Body of pancreas (tissue), 4 donors: ENCODE measurements at regions not wholly inside any gene's neighbourhood (a gene's known extent, or its start where the extent isn't known, plus 50 kb on each side); places are given as distances from the start of the nearest gene placed in this dataset.

Experiments
- ATAC-seq: fragments of 150-250 bp; one replicate; pipeline ENCODE4 v1.9.1; 2016
- DNase-seq, 4 donors: peaks; one replicate each; pipeline ENCODE4 v3.0.0-alpha.2; 2019
- H3K27ac ChIP-seq, 4 donors: fragments of 200-600 bp; sonication (generic); 1 replicate in 3 of 4; 2 replicates in 1 of 4; pipeline versions ENCODE4 v1.5.1 to v1.6.1; 2016 to 2019; ENCODE audit warnings: mild to moderate bottlenecking in 1 of 4, mixed read lengths in 1 of 4, moderate library complexity in 1 of 4
- H3K27me3 ChIP-seq, 2 donors: fragments of 200-600 bp; sonication (generic); one replicate each; pipeline ENCODE4 v1.6.0; 2016; ENCODE audit warnings: mild to moderate bottlenecking in 1 of 2
- H3K36me3 ChIP-seq, 2 donors: fragments of 200-600 bp; sonication (generic); replicated peaks in 1 of 2; 2 replicates each; pipeline ENCODE4 v1.5.1; 2016; ENCODE audit warnings: low read depth in 2 of 2; ENCODE audit not compliant: insufficient read depth in 1 of 2
- H3K4me1 ChIP-seq: fragments of 200-600 bp; sonication (generic); one replicate; pipeline ENCODE4 v1.6.0; 2016
- H3K4me3 ChIP-seq, 2 donors: fragments of 200-600 bp; sonication (generic); 1 replicate in 1 of 2; 2 replicates in 1 of 2; pipeline ENCODE4 v1.5.1; 2016 to 2019
- H3K9me3 ChIP-seq, 3 donors: fragments of 200-600 bp; sonication (generic); 1 replicate in 2 of 3; 2 replicates in 1 of 3; pipeline ENCODE4 v1.5.1; 2016
- POLR2A ChIP-seq, 3 donors: fragments of 450-650 bp; IDR thresholded peaks; one replicate each; pipeline ENCODE4 v1.6.1; 2016; ENCODE audit warnings: antibody characterized with exemption in 3 of 3, mild to moderate bottlenecking in 2 of 3
- WGBS, 2 donors: methylation state at CpG; one replicate each; pipeline ENCODE4 v1.1.5; 2017; 5-methylcytosine and 5-hydroxymethylcytosine counted together
- intact Hi-C: fragments of 100-400 bp; cut with DNase I; formaldehyde crosslinking; loops from one replicate; pipeline ENCODE4 v1.15.1; 2023
- TF ChIP-seq, protein P1 (sequence below), 7 experiments: fragments of 450-650 bp in 4 of 7; fragments of 200-600 bp in 3 of 7; sonication (generic) in 3 of 7; IDR thresholded peaks; one replicate each; pipeline ENCODE4 v1.5.1; 2016 to 2019; ENCODE audit warnings: antibody characterized with exemption in 7 of 7

DNA sequence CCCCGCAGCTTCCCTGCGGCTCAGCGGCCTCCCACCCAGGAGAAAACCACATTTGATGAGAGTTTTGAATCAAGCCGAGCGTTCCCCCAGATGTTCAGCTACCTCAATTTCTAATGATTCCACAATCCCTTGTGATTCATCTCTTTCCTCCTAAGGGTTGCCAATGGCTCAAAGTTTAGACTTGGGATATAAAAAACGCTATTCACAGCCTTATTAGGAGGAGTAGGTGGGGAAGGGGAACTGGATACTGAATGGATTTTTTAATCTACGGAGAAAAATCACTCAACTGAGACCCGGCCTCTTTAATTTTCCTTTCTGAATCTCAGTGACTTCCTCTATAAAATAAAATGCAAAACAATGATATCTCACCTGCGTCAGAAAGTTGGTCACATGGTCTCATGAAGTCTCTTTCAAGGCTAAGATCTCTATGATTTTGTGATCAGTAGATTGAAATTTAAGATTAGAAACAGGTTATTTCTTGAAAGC is 192.6 kb upstream of the TCF4 start:
- Histone ChIP-seq H3K36me3 (no peaks in the 10 kb centered on the region), H3K27ac (peak overlapping the region in 1 of 4 donors; percentile 5), H3K9me3 (no peaks in the 10 kb centered on the region), H3K27me3 (peaks cover 0 to 16% of the 10 kb centered on the region in 2 donors), H3K4me1 (peaks cover 17% of the 10 kb centered on the region), H3K4me3 (peak overlapping the region in 1 of 2 donors; percentile 24)
- no peak for TF ChIP-seq POLR2A (IDR thresholded peaks at IDR 0.05)
- TF ChIP-seq, protein P1, sequence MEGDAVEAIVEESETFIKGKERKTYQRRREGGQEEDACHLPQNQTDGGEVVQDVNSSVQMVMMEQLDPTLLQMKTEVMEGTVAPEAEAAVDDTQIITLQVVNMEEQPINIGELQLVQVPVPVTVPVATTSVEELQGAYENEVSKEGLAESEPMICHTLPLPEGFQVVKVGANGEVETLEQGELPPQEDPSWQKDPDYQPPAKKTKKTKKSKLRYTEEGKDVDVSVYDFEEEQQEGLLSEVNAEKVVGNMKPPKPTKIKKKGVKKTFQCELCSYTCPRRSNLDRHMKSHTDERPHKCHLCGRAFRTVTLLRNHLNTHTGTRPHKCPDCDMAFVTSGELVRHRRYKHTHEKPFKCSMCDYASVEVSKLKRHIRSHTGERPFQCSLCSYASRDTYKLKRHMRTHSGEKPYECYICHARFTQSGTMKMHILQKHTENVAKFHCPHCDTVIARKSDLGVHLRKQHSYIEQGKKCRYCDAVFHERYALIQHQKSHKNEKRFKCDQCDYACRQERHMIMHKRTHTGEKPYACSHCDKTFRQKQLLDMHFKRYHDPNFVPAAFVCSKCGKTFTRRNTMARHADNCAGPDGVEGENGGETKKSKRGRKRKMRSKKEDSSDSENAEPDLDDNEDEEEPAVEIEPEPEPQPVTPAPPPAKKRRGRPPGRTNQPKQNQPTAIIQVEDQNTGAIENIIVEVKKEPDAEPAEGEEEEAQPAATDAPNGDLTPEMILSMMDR (IDR thresholded peaks at IDR 0.05): no peak
- DNase-seq (no peak), ATAC-seq (peak; percentile 12)
- WGBS, 2 donors: 31 to 44% methylated on average over 8 to 9 of the region's 9 CpGs
- intact Hi-C loops: no loop called here

DNA sequence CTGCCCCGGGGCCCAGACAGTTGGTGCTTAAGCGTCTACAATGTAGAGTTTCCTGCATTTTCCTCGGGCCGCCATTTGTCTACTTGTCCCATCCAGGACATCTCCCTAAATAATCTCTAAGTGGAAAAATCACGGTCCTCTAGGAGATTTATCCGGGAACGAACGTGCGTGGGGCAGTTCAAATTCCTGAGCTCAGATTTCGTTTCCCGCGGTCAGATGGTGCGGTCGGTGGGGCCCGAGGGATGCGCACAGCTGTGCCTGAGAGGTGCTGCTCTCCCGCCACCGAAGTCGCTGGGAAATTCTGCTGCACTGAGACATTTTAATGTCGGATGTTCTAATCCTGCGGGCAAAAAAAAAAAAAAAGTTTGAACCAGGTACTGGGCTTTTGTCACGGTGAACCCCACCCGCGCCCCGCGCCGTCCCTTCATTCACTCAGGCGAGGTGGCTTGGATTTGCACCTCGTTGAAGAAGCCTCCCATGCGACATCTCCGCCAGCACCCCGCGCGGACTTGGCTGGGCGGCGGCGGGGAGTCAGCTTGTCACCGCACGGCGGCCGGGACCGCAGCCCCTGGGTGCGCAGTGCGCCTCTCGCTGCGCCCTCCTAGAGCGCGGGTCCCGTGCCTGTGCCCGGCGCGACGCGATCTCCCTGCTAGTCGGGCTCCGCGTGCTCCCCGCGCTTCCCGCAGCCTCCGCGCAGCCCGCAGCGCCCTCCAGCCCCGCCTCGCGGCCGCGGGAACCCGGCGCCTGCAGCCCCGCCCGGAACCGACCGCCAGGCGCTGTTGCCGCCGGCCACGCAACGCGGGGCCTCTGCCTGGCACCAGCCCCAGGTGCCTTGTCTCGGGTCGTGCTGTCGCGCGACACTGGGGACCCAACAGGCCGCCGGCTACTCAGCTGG is 191.9 kb upstream of the TCF4 start:
- intact Hi-C loops: no loop called here
- peak in 2 of 4 donors; percentile 13 to 26 for DNase-seq

GRCh38 chr18:55778788-55779690 is 191.0 kb upstream of the TCF4 start:
- Histone ChIP-seq H3K9me3 (no peaks in the 10 kb centered on the region), H3K4me1 (peaks cover 17% of the 10 kb centered on the region), H3K36me3 (no peaks in the 10 kb centered on the region), H3K4me3 (peak overlapping the region in 1 of 2 donors; percentile 24), H3K27me3 (peaks cover 0 to 16% of the 10 kb centered on the region in 2 donors), H3K27ac (no peak overlapping the region)
- intact Hi-C loops: no loop called here
- TF ChIP-seq, protein P1 (IDR thresholded peaks at IDR 0.05): no peak
- DNase-seq: no peak
- no peak for ATAC-seq
- 21 to 27% methylated on average over 17 of the region's 17 CpGs for WGBS, 2 donors

More for the DNA sequence above, 191.9 kb upstream of the TCF4 start:
- Histone ChIP-seq H3K4me1 (peaks cover 17% of the 10 kb centered on the region), H3K27ac (peak overlapping the region in 1 of 4 donors; percentile 5), H3K36me3 (no peaks in the 10 kb centered on the region), H3K4me3 (peak overlapping the region in 1 of 2 donors; percentile 24), H3K27me3 (peaks cover 0 to 16% of the 10 kb centered on the region in 2 donors), H3K9me3 (no peaks in the 10 kb centered on the region)
- WGBS, 2 donors: 2 to 4% methylated on average over 11 to 86 of the region's 88 CpGs
- peak; percentile 56 for ATAC-seq
- TF ChIP-seq POLR2A (IDR thresholded peaks at IDR 0.05): no peak
- TF ChIP-seq, protein P1 (IDR thresholded peaks at IDR 0.05): peak in 1 of 7 experiments; percentile 39

GRCh38 chr18:55777666-55778304 is 189.8 kb upstream of the TCF4 start:
- TF ChIP-seq POLR2A (IDR thresholded peaks at IDR 0.05): no peak
- TF ChIP-seq, protein P1 (IDR thresholded peaks at IDR 0.05): no peak
- H3K9me3 ChIP-seq: no peaks in the 10 kb centered on the region
- ATAC-seq (no peak), DNase-seq (no peak)
- H3K27me3 ChIP-seq: peaks cover 0 to 16% of the 10 kb centered on the region in 2 donors
- intact Hi-C loops: no loop called here
- WGBS, 2 donors: 78 to 82% methylated on average over 5 of the region's 5 CpGs
- no peak overlapping the region for H3K27ac ChIP-seq
- peaks cover 17% of the 10 kb centered on the region for H3K4me1 ChIP-seq
- no peaks in the 10 kb centered on the region for H3K36me3 ChIP-seq
- H3K4me3 ChIP-seq: no peak overlapping the region
